GM19043 (cell line): ENCODE measurements at regions not wholly inside any gene's neighbourhood (a gene's known extent, or its start where the extent isn't known, plus 50 kb on each side); places are given as distances from the start of the nearest gene placed in this dataset.

Experiments
- ATAC-seq: cut with Tn5 transposase; IDR thresholded peaks from one replicate; pipeline ENCODE4 v1.9.1; 2021; ENCODE audit warnings: low read depth; ENCODE audit not compliant: unreplicated experiment

GRCh38 chr22:47748271-47748670, 985.8 kb downstream of the TBC1D22A start:
- ATAC-seq = no peak

GRCh38 chr22:47740109-47740805, 977.8 kb downstream of the TBC1D22A start:
- no peak for ATAC-seq

- no peak for ATAC-seq
Observed at GRCh38 chr22:47739291-47740015, 977.0 kb downstream of the TBC1D22A start.

GRCh38 chr22:47738472-47739013, 976.1 kb downstream of the TBC1D22A start:
- no peak for ATAC-seq

GRCh38 chr22:47736186-47737034, 974.0 kb downstream of the TBC1D22A start:
- ATAC-seq = no peak

- no peak for ATAC-seq
Observed at GRCh38 chr22:47734511-47734910, 972.1 kb downstream of the TBC1D22A start.

- no peak for ATAC-seq
Observed at GRCh38 chr22:47727641-47728040, 965.2 kb downstream of the TBC1D22A start.

- ATAC-seq = no peak
Observed at GRCh38 chr22:47724751-47725150, 962.3 kb downstream of the TBC1D22A start.

- ATAC-seq = no peak
Observed at GRCh38 chr22:47724030-47724429, 961.6 kb downstream of the TBC1D22A start.

- no peak for ATAC-seq
Observed at GRCh38 chr22:47718337-47718736, 955.9 kb downstream of the TBC1D22A start.

GRCh38 chr22:47716890-47717615, 954.6 kb downstream of the TBC1D22A start:
- ATAC-seq = no peak

- no peak for ATAC-seq
Observed at GRCh38 chr22:47715866-47716578, 953.6 kb downstream of the TBC1D22A start.

- no peak for ATAC-seq
Observed at GRCh38 chr22:47713941-47714340, 951.5 kb downstream of the TBC1D22A start.

- no peak for ATAC-seq
Observed at GRCh38 chr22:47710135-47710534, 947.7 kb downstream of the TBC1D22A start.

- ATAC-seq = no peak
Observed at GRCh38 chr22:47705350-47705749, 942.9 kb downstream of the TBC1D22A start.

- no peak for ATAC-seq
Observed at GRCh38 chr22:47698906-47699305, 936.5 kb downstream of the TBC1D22A start.

- ATAC-seq = no peak
Observed at GRCh38 chr22:47697861-47698260, 935.4 kb downstream of the TBC1D22A start.

- ATAC-seq = no peak
Observed at GRCh38 chr22:47696776-47697175, 934.3 kb downstream of the TBC1D22A start.

- no peak for ATAC-seq
Observed at GRCh38 chr22:47695176-47695575, 932.7 kb downstream of the TBC1D22A start.
